Gastroesophageal sphincter (tissue), 3 donors: ENCODE measurements at regions not wholly inside any gene's neighbourhood (a gene's known extent, or its start where the extent isn't known, plus 50 kb on each side); places are given as distances from the start of the nearest gene placed in this dataset.
A peak's percentile ranks its signal among the peaks of the same experiment; 100 is the strongest.

Source experiments
- POLR2A ChIP-seq, 2 donors: fragments of 450-650 bp; IDR thresholded peaks; one replicate each; pipeline ENCODE4 v1.6.1; 2017; ENCODE audit warnings: antibody characterized with exemption in 2 of 2, mild to moderate bottlenecking in 2 of 2, moderate library complexity in 1 of 2
- POLR2AphosphoS5 ChIP-seq: sonication (generic); formaldehyde crosslinking; IDR thresholded peaks from one replicate; pipeline ENCODE4 v1.6.1; 2017; ENCODE audit warnings: antibody characterized with exemption
- TF ChIP-seq, protein P1 (sequence below), 4 experiments: fragments of 200-600 bp in 2 of 4; fragments of 450-650 bp in 2 of 4; sonication (generic) in 1 of 4; IDR thresholded peaks; one replicate each; pipeline ENCODE4 v1.5.1; 2017 to 2019; ENCODE audit warnings: antibody characterized with exemption in 4 of 4, mild to moderate bottlenecking in 2 of 4, moderate library complexity in 2 of 4

DNA sequence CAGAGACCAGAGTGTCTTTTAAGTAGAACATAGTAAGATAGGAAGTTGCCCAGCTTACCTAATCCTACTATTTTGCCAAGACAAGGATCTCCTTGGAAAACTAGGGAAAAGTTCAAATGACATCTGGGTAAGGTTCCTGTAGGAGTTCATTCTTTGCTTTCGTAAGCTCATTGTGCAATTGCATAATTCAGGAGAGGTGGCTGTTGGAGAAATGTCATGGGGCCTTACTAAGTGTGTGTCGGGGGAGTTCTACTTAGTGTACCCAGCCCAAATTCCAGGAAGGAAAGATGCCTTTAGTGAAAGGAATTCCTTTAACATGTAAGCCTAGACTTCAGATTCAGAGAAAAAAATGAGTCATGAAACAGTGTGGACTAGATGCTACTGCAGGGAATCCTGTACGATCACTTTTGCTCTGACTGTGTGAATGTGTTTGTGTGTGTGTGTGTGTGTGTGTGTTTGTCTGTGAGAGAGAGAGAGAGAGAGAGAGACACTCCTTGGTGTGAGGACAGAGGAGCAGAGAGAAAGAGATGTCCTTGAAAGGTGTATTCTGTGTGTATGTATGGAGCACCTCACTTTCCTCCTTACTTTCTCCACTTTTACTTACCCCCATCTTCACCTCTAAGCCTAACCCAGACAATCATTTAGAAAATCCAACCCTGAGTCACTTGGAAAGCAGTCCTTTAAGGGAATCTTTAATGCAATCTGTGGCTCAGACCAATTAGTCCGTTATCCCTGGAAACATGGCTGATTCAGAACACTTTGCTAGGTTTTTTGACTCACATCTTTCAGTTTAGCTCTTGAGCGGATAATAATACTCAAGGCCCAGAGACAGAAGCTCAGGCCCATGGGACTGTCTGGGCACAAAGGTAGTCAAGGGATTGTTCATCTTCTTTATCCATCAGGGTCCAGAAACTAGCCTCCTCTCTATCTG is 114.5 kb upstream of the ACSL4 start:
- TF ChIP-seq, protein P1, sequence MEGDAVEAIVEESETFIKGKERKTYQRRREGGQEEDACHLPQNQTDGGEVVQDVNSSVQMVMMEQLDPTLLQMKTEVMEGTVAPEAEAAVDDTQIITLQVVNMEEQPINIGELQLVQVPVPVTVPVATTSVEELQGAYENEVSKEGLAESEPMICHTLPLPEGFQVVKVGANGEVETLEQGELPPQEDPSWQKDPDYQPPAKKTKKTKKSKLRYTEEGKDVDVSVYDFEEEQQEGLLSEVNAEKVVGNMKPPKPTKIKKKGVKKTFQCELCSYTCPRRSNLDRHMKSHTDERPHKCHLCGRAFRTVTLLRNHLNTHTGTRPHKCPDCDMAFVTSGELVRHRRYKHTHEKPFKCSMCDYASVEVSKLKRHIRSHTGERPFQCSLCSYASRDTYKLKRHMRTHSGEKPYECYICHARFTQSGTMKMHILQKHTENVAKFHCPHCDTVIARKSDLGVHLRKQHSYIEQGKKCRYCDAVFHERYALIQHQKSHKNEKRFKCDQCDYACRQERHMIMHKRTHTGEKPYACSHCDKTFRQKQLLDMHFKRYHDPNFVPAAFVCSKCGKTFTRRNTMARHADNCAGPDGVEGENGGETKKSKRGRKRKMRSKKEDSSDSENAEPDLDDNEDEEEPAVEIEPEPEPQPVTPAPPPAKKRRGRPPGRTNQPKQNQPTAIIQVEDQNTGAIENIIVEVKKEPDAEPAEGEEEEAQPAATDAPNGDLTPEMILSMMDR (IDR thresholded peaks at IDR 0.05), result no peak
- TF ChIP-seq POLR2AphosphoS5, result peak; percentile 85
- no peak for TF ChIP-seq POLR2A (IDR thresholded peaks at IDR 0.05)
